ENCODE measurements at regions not wholly inside any gene's neighbourhood (a gene's known extent, or its start where the extent isn't known, plus 50 kb on each side); places are given as distances from the start of the nearest gene placed in this dataset.

DNA sequence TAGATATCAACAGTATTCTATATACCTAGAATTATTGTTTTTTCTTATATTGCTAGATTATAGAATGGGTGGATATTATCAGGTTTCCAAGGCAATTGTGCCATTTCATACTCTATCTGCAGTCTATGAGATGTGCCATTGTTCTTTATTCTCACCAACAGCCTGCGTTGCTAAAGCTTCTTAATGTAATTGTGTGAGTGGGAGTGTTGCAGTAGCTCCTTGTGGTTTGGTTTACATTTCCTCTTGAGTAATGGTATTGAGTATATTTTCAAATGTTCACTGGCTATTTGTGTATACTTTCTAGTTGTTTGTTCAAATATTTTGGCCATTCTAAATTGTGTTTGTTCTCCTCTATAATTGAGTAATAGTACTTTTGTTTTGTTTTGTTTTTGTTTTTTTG, 199.2 kb downstream of the TFEC start:
- TF ChIP-seq CTCF (IDR thresholded peaks at IDR 0.05), result no peak
- intact Hi-C loops (cut with DNase I), result no loop called here

DNA sequence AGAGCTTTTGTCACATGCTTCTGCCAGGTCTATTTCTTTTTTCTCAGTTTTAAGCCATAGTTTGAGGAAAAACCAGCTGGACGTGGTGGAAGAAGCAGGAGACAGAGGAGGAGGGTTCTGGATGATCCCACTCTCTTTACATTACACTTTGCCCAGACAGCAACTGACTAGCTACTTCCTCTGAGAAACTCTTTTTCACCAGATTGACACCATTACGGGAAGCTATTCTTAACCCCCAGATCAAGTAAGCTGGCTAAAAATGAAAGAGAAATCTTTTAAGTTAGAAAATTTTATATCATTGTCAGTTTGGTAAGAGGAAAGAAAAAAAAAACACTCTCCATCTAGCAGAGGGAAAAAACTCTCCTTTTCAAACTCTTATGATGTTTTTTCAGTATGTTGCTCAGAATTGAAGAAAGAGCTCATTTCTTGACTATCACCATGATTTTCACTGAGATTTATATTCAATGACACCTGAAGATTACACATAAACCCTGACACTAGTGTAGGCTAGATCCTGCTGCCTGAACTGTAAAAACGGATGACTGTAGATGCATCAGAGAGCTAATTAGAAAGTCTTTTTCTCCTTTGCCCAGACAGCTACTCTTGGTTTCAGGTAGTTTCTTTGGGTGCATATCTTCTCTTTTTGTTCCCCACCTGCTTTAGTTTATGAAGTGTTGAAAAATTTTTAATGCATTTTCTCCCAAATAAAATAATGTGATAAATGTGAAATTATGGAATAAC, 203.1 kb downstream of the TFEC start:
- no peaks in the 10 kb centered on the region for H3K27me3 ChIP-seq
- H3K9ac ChIP-seq (ENCODE audit: low read depth in 2 of 2, low read length in 2 of 2), result no peak overlapping the region
- no peaks in the 10 kb centered on the region for H3K9me3 ChIP-seq
- H3K36me3 ChIP-seq, result no peaks in the 10 kb centered on the region
- H3K4me1 ChIP-seq, result no peaks in the 10 kb centered on the region
- no peak for DNase-seq
- no peak overlapping the region for H3K27ac ChIP-seq
- H3K4me3 ChIP-seq, result no peak overlapping the region
- intact Hi-C loops (cut with DNase I), result no loop called here
- TF ChIP-seq CTCF (IDR thresholded peaks at IDR 0.05), result no peak

More for the DNA sequence above, 199.2 kb downstream of the TFEC start:
- Histone ChIP-seq H3K4me1 (no peaks in the 10 kb centered on the region), H3K27ac (no peak overlapping the region), H3K36me3 (no peaks in the 10 kb centered on the region), H3K4me3 (no peak overlapping the region), H3K9me3 (no peaks in the 10 kb centered on the region), H3K9ac (ENCODE audit: low read depth in 2 of 2, low read length in 2 of 2) (no peak overlapping the region), H3K27me3 (no peaks in the 10 kb centered on the region)
- DNase-seq, result no peak

GRCh38 chr7:115825456-115826115, 205.0 kb downstream of the TFEC start:
- intact Hi-C loops (cut with DNase I), result no loop called here
- DNase-seq, result no peak
- no peak overlapping the region for H3K9ac ChIP-seq (ENCODE audit: low read depth in 2 of 2, low read length in 2 of 2)
- H3K36me3 ChIP-seq, result no peaks in the 10 kb centered on the region
- no peaks in the 10 kb centered on the region for H3K27me3 ChIP-seq
- no peaks in the 10 kb centered on the region for H3K9me3 ChIP-seq
- no peak overlapping the region for H3K27ac ChIP-seq
- H3K4me3 ChIP-seq, result no peak overlapping the region
- TF ChIP-seq CTCF (IDR thresholded peaks at IDR 0.05), result no peak
- H3K4me1 ChIP-seq, result no peaks in the 10 kb centered on the region

GRCh38 chr7:115822801-115823200, 207.8 kb downstream of the TFEC start:
- Histone ChIP-seq H3K36me3 (no peaks in the 10 kb centered on the region), H3K27ac (no peak overlapping the region), H3K4me3 (no peak overlapping the region), H3K9ac (ENCODE audit: low read depth in 2 of 2, low read length in 2 of 2) (no peak overlapping the region), H3K27me3 (no peaks in the 10 kb centered on the region), H3K9me3 (no peaks in the 10 kb centered on the region), H3K4me1 (no peaks in the 10 kb centered on the region)
- intact Hi-C loops (cut with DNase I), result no loop called here
- no peak for TF ChIP-seq CTCF (IDR thresholded peaks at IDR 0.05)
- DNase-seq, result no peak

DNA sequence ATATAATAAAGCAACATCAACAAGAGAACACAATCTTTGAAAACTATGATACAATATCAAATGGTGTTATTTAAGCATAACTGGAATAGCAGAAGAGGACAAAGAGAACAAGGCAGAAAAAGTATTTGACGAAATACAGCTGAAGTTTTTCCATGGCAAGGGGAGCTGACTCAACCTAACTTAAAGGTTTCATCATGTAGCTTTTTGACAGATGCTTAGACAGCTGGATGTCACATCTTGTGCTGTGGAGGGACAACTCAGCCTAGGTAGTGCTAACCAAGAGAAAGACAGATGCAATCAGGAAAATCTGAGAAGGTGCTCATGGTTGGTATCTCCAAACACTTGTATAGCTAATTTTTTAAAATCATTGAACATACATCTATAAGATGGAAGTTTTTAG, 208.2 kb downstream of the TFEC start:
- H3K4me3 ChIP-seq, result no peak overlapping the region
- H3K9me3 ChIP-seq, result no peaks in the 10 kb centered on the region
- no peak for DNase-seq
- H3K27me3 ChIP-seq, result no peaks in the 10 kb centered on the region
- H3K27ac ChIP-seq, result no peak overlapping the region
- intact Hi-C loops (cut with DNase I), result no loop called here
- H3K9ac ChIP-seq (ENCODE audit: low read depth in 2 of 2, low read length in 2 of 2), result no peak overlapping the region
- H3K36me3 ChIP-seq, result no peaks in the 10 kb centered on the region
- H3K4me1 ChIP-seq, result no peaks in the 10 kb centered on the region
- TF ChIP-seq CTCF (IDR thresholded peaks at IDR 0.05), result no peak

All from colonic mucosa (tissue), 4 donors.